Panc1 (cell line): ENCODE measurements at regions not wholly inside any gene's neighbourhood (a gene's known extent, or its start where the extent isn't known, plus 50 kb on each side); places are given as distances from the start of the nearest gene placed in this dataset.

Source experiments
- ATAC-seq: fragments of 200-7000 bp; cut with Tn5 transposase; 2 replicates; pipeline ENCODE4 v1.9.1; 2020; ENCODE audit warnings: mild to moderate bottlenecking, moderate library complexity
- BruUV-seq: library from RNA; stranded (reverse); fragments of 400-500 nt; replicated peaks from 2 replicates; lab custom pipeline; 2021; lab: Mats Ljungman, UMichigan
- CTCF ChIA-PET: fragments of 300-600 bp; sonication (Branson Sonifier 250); formaldehyde crosslinking; loops from one replicate; lab custom pipeline; 2022; ENCODE audit warnings: antibody characterized with exemption; lab: Charles Lee
- POLR2A ChIA-PET: fragments of 300-600 bp; sonication (Branson Sonifier 250); formaldehyde crosslinking; loops from one replicate; lab custom pipeline; 2022; ENCODE audit warnings: antibody characterized with exemption; lab: Charles Lee
- DNase-seq: peaks from one replicate; pipeline ENCODE4 v3.0.0-alpha.2; 2010; ENCODE audit warnings: low read depth, low spot score
- H3K27ac ChIP-seq: 2 replicates; pipeline ENCODE4 v1.5.1; 2011; ENCODE audit warnings: mild to moderate bottlenecking, low read length, inconsistent platforms
- H3K27me3 ChIP-seq: fragments of 200-500 bp; sonication (Bioruptor generic); 2 replicates; pipeline ENCODE4 v1.6.0; 2014; ENCODE audit warnings: low read length, inconsistent platforms; ENCODE audit not compliant: control insufficient read depth, insufficient read depth
- H3K36me3 ChIP-seq: fragments of 200-500 bp; sonication (Bioruptor generic); 2 replicates; pipeline ENCODE4 v1.5.1; 2014; ENCODE audit warnings: inconsistent platforms, mild to moderate bottlenecking, low read length, moderate library complexity; ENCODE audit not compliant: control insufficient read depth, insufficient read depth
- H3K4me1 ChIP-seq: 2 replicates; pipeline ENCODE4 v1.5.1; 2011; ENCODE audit warnings: inconsistent platforms, mild to moderate bottlenecking, low read length, moderate library complexity; ENCODE audit not compliant: control insufficient read depth, insufficient read depth
- H3K4me3 ChIP-seq, 2 experiments: 2 replicates each; pipeline ENCODE4 v1.5.1; 2011 to 2012; ENCODE audit warnings: low read depth in 2 of 2, low read length in 2 of 2, mild to moderate bottlenecking in 2 of 2, inconsistent platforms in 1 of 2, moderate library complexity in 1 of 2
- H3K9me3 ChIP-seq: fragments of 200-500 bp; sonication (Bioruptor generic); 2 replicates; pipeline ENCODE4 v1.5.1; 2014; ENCODE audit warnings: low read depth, mild to moderate bottlenecking, inconsistent platforms, low read length, moderate library complexity; ENCODE audit not compliant: control insufficient read depth, insufficient read depth
- CTCF ChIP-seq: fragments of 450-650 bp; IDR thresholded peaks from 2 replicates; pipeline ENCODE4 v1.5.1; 2017; ENCODE audit warnings: mild to moderate bottlenecking
- POLR2AphosphoS5 ChIP-seq: IDR thresholded peaks from 2 replicates; pipeline ENCODE4 v1.6.1; 2012; ENCODE audit warnings: mild to moderate bottlenecking, low read depth, low read length, moderate library complexity
- REST ChIP-seq, 2 experiments: IDR thresholded peaks; 2 replicates each; pipeline ENCODE4 v1.6.1; 2011 to 2012; ENCODE audit warnings: low read depth in 2 of 2, control low read depth in 1 of 2, low read length in 1 of 2, mild to moderate bottlenecking in 1 of 2, moderate library complexity in 1 of 2; ENCODE audit not compliant: insufficient read depth in 1 of 2
- SIN3A ChIP-seq: IDR thresholded peaks from 2 replicates; pipeline ENCODE4 v1.6.1; 2012; ENCODE audit warnings: low read depth, mild to moderate bottlenecking, low read length, moderate library complexity, borderline replicate concordance; ENCODE audit not compliant: insufficient read depth
- TCF7L2 ChIP-seq: IDR thresholded peaks from 2 replicates; pipeline ENCODE4 v1.6.1; 2011; ENCODE audit warnings: mild to moderate bottlenecking, low read depth, low read length, inconsistent platforms
- in situ Hi-C: cut with HindIII; loops from 2 replicates; pipeline ENCODE4 v1.10.0; 2016; ENCODE audit warnings: low sequenced_read_pairs, low pct_unique_long_range_greater_than_20kb
- intact Hi-C: fragments of 100-400 bp; cut with micrococcal nuclease; formaldehyde crosslinking; loops from one replicate; pipeline ENCODE4 v1.10.0; 2022; ENCODE audit not compliant: unreplicated experiment

GRCh38 chr12:115830070-115830469, 447.4 kb downstream of the MED13L start:
- H3K27ac ChIP-seq, result no peak overlapping the region
- in situ Hi-C loops, result no loop called here
- no TSS peak for BruUV-seq

GRCh38 chr12:115828168-115828567, 449.3 kb downstream of the MED13L start:
- ATAC-seq (no peak), DNase-seq (no peak)
- POLR2A ChIA-PET, result no interaction called here
- H3K27me3 ChIP-seq, result no peaks in the 10 kb centered on the region
- intact Hi-C loops (no loop called here), in situ Hi-C loops (no loop called here)
- no TSS peak for BruUV-seq
- H3K9me3 ChIP-seq, result no peaks in the 10 kb centered on the region
- CTCF ChIA-PET, result no interaction called here
- no peak overlapping the region for H3K4me3 ChIP-seq
- H3K4me1 ChIP-seq, result no peaks in the 10 kb centered on the region
- no peak overlapping the region for H3K27ac ChIP-seq
- H3K36me3 ChIP-seq, result no peaks in the 10 kb centered on the region
- TF ChIP-seq SIN3A (no peak), POLR2AphosphoS5 (no peak), REST (IDR thresholded peaks at IDR 0.05; ENCODE audit: insufficient read depth in 1 of 2, low read depth in 2 of 2, low read length in 1 of 2) (no peak), CTCF (no peak), TCF7L2 (no peak)

More at GRCh38 chr12:115830070-115830469, 447.4 kb downstream of the MED13L start:
- intact Hi-C loops, result no loop called here
- no peak for ATAC-seq
- no peaks in the 10 kb centered on the region for H3K9me3 ChIP-seq
- no peak for DNase-seq
- H3K4me3 ChIP-seq, result no peak overlapping the region
- CTCF ChIA-PET, result interaction anchor here (0.5 kb wide), 1 partner anchor 424 kb away, joined by 3 read pairs; no protein-coding TSS in a partner anchor
- H3K36me3 ChIP-seq, result no peaks in the 10 kb centered on the region
- no peaks in the 10 kb centered on the region for H3K27me3 ChIP-seq
- POLR2A ChIA-PET, result no interaction called here
- no peak for TF ChIP-seq TCF7L2
- no peak for TF ChIP-seq SIN3A
- no peak for TF ChIP-seq REST (IDR thresholded peaks at IDR 0.05; ENCODE audit: insufficient read depth in 1 of 2, low read depth in 2 of 2, low read length in 1 of 2)
- no peak for TF ChIP-seq CTCF
- no peak for TF ChIP-seq POLR2AphosphoS5
- H3K4me1 ChIP-seq, result no peaks in the 10 kb centered on the region
